ENCODE measurements at regions not wholly inside any gene's neighbourhood (a gene's known extent, or its start where the extent isn't known, plus 50 kb on each side); places are given as distances from the start of the nearest gene placed in this dataset.

- TF ChIP-seq TP53 (CRISPR knock-in tag; IDR thresholded peaks at IDR 0.05): no peak
- no peak for TF ChIP-seq E2F5 (CRISPR knock-in tag; IDR thresholded peaks at IDR 0.05)
- TF ChIP-seq ATF6 (CRISPR knock-in tag; IDR thresholded peaks at IDR 0.05): no peak
- no peak for TF ChIP-seq AFF4 (CRISPR knock-in tag; IDR thresholded peaks at IDR 0.05; ENCODE audit: borderline replicate concordance)
- no peak for TF ChIP-seq CTCF (IDR thresholded peaks at IDR 0.05)
- no peak for TF ChIP-seq FOXK1 (CRISPR knock-in tag; IDR thresholded peaks at IDR 0.05)
- no peak for TF ChIP-seq JUN (CRISPR knock-in tag; IDR thresholded peaks at IDR 0.05)
- no peak for TF ChIP-seq ZNF232 (CRISPR knock-in tag; IDR thresholded peaks at IDR 0.05)
- no peak for TF ChIP-seq NR2C2 (CRISPR knock-in tag; IDR thresholded peaks at IDR 0.05)
- no peak for TF ChIP-seq SP1 (CRISPR knock-in tag; conservative IDR thresholded peaks at IDR 0.05)
- no peak for TF ChIP-seq E2F4 (CRISPR knock-in tag; IDR thresholded peaks at IDR 0.05; ENCODE audit: borderline replicate concordance, low read depth)
- TF ChIP-seq FOXJ3 (CRISPR knock-in tag; IDR thresholded peaks at IDR 0.05; ENCODE audit: borderline replicate concordance): no peak
- no peak for TF ChIP-seq ATF2 (CRISPR knock-in tag; IDR thresholded peaks at IDR 0.05; ENCODE audit: borderline replicate concordance, low read depth)
Observed at GRCh38 chr12:61956545-61956944, 303.7 kb upstream of the USP15 start.
